OCI-M1 (cell line): ENCODE measurements at regions not wholly inside any gene's neighbourhood (a gene's known extent, or its start where the extent isn't known, plus 50 kb on each side); places are given as distances from the start of the nearest gene placed in this dataset.

Experiments
- DNase-seq: peaks from one replicate; lab custom pipeline; 2025; lab: John Stamatoyannopoulos, UW

DNA sequence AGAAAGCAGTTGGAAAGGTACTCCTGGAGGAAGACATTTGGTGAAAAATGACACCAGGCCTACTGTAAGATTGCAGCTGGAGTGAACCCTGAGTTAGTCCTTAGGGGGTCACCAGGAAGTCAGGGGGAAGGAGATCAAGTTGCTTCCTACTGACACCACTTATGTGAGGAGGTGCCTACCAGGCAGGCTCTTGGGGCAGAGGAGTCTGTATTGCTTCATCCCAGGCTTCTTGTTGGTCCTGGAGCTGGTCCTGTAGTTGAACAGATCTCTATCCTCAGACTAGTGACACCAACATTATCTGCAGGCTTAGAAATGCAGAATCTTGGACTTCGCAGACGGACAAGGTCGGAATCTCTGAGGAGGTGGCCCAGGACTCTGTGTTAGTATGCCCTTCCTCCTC lies 116.0 kb upstream of the ARGLU1 start:
- no peak for DNase-seq

DNA sequence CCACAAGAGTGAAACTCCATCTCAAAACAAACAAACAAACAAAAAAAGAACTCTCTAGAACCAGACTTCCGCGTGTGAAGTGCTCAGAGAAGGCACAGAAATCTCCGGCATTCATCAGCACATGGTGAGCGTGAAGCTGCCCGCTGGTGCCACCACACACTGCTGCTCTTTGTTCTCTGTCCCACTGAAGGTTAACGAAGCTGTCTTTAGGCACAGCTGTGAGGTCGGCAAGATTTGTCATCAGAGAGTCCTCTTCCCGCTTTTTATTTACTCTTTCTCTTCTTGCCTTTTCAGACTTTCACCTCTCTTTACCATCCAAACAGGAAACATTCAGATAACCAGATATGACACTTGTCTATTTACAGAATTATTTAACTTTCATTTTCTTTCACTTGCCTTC lies 115.2 kb upstream of the ARGLU1 start:
- DNase-seq: no peak

DNA sequence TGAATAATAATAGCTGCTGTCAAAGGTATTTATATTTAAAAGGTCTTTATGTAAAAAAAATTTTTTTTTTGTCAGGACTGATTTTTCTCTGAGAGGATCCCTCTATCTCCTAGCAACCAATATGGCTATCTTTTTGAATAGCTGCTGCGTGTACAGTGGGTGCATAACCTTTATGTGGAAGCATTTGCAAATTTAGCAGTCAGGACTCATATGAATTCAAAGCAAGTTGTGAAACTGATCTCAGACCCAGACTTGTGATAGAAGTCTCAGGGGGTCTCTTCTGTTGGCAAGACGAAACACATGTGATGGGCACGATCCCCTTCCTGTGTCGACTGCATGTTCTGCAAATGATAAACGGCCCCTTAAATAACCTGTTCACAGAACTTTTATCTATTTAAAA lies 114.1 kb upstream of the ARGLU1 start:
- DNase-seq: no peak

DNA sequence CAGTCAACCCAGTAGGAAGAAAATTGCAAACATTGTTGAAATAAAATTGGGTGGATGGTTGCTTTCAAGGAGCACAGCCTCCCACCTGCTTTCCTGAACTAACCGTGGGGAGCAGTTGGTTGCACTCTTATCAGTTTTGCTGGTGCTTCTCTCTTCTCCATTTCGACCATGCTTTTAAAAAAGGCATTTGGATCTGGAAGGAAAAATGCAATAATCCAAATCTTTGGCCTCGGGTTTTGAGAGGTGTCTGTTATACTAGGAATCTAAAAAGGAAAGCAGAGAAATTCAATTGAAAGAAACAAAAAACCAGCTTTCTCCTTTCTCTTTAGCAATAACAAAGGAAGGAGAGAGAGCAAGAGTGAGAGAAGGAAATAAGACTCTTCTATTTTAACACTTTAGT lies 113.6 kb upstream of the ARGLU1 start:
- DNase-seq: no peak

DNA sequence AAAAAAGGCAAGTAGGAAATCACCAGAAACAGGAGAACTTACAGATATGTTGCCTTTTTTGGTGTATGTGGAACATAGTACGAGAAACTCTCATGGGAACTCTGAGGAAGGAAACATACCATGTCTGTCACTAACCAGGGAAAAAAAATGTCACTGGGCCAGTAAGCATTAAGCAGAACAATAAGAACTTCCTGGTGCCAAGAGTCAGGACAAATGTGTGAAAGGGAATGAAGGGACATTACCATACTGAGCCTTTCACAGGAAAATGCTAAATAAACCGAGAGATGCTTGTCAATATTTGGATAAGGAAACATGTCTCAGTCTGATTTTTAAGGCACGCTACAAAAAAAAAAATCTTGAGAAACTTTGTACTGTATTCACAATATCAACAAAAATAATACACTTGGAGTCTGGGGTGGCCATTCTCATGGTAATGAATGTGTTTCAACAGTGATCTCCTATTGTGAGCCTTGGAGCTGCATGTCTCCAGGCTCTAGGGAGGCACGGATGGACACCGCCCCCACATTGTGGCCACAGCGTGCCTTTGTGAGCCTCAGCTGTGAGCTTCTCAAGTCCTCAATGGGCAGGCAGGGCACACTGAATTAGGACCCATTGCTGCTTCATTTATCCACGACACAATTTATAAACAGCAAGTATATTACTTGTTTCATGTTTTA lies 113.0 kb upstream of the ARGLU1 start:
- DNase-seq: peak; percentile 48

DNA sequence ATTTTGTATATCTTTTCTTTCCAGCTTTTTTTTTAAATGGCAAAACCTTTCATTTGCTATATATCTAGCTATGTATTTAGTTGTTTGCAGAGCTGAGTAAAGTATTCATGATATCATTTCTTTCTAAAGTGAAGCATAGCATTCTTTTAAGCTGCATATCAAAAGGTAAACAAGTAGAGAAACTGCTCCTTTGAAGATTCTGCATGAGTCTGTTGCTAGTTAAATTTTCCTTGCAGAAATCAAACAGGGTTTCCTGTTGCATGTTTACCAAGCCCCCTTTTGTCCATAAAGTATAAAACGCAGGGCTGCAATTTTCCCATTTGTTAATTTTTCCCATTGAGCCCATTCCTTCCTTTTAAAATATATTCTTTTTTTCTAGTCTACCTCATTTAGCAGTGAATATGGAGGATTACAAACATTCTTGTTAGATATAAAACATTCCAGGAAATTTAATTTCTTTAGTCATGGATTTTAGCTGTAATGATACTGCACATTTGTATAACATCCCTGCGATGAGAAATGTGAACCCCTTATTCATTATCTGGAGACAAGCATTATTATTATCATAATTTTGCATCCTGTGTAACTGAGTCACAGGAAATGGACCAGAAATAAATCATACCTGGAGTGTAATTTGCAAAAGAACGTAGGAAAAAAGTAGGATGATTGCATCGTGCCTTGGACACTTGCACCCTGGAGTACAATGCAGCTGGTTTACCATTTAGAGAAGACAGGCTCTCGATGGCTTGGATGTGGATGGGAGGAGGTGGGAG lies 110.9 kb upstream of the ARGLU1 start:
- DNase-seq: no peak

GRCh38 chr13:106675311-106675710 lies 107.4 kb upstream of the ARGLU1 start:
- DNase-seq: no peak

- no peak for DNase-seq
These were observed 93.0 kb upstream of the ARGLU1 start for GRCh38 chr13:106660746-106661625.

DNA sequence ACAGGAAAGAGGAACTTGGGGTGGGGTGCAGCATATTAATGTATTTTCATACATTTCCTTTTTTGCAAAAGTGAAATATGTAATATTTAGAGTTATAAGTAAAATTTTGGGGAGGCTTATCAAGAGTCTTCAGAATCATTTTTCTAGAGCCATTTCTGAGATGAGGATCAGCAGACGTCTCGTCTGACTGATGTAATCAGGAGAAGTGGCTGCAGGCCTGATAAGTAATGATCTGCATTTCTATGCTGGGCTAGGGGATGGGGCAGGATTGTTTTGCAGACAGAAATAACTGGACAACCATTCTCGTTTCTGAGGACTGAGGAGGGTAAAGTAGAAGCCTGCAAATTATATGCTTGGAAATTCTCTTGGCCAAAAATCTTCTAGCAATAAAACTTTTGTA lies 89.2 kb upstream of the ARGLU1 start:
- DNase-seq: no peak

- no peak for DNase-seq
These were observed 88.2 kb upstream of the ARGLU1 start for GRCh38 chr13:106656186-106656585.

GRCh38 chr13:106651442-106651841 lies 83.5 kb upstream of the ARGLU1 start:
- no peak for DNase-seq

DNA sequence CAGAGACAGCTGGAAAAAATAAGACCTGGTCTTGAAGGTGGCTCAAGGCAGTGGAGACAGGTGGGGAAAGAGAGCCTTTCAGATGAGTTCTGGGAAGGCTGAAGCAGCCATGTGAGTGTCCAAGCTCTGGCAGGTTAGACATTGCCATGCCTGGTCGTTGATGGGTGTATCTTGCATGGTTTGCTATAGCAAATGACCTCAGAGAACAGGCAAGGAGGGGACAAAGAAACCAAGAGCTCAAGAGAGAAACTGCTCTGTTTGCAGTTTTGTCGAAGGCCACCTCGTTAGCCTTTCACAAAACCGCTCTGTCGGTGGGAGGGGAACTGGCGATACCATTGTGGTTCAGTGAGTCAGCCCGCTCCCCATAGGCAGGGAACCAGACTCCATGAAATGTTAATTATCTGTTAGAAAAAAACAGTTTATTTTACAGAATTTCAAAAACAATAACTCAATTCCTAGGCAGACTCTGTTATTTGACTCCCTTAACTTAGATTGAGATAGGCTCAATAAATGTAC lies 82.8 kb upstream of the ARGLU1 start:
- no peak for DNase-seq

DNA sequence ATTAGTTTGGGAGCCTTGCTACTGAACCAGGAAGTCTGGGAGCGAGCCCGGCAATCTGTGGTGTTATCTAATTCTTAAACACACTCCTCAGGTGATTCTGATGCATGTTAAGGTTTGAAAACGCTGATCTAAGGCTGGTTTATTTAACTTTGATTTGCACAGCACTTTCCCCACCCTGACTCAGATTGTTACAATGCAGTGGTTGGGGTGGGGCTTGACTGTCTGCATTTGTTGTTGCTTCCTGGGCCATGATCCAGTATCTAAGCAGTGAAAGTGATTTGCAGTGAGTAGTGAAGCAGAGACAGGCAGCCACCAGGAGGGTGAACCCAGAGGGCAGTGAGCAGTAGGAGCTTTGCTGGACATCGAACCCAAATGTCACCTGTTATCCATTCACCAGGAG lies 81.6 kb upstream of the ARGLU1 start:
- DNase-seq: no peak

DNA sequence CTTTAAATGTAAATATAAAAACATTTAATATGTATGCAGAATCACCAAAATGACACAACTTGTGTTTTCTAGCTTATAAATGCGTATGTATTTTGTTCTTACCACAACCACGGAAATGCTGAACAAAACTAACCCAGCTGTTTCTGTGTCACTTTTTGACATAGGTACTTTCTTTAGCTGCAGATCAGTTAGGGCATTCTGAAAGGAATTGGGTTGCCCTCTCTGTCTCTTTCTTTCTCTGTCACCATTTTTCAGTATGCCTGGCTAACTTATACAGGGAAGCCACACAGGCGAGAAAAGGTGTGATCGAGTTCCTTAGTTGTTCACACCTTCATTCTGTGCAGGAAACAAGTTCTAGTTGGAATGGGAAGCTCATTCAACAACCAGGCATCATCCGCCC lies 72.6 kb upstream of the ARGLU1 start:
- DNase-seq: no peak

DNA sequence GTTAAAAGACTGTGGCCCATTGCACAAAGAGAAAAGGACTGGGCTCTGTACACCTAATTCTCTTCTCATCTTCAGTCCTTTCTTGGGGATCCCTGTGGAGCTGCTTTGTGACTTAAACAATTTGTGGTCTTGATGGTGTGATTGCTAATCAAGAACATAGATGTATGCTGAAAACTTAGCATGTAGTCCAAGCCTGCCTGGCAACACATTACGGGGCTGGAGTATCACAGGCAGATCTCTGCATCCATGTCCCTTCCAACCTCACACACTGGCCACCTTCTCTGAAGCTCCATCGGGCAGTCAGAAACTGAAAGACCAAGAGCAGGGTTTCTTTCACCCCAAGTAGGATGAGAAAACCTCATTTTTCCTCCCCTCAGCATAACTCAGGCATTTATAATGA lies 69.6 kb upstream of the ARGLU1 start:
- no peak for DNase-seq

- no peak for DNase-seq
These were observed 68.6 kb upstream of the ARGLU1 start for GRCh38 chr13:106636492-106636891.

DNA sequence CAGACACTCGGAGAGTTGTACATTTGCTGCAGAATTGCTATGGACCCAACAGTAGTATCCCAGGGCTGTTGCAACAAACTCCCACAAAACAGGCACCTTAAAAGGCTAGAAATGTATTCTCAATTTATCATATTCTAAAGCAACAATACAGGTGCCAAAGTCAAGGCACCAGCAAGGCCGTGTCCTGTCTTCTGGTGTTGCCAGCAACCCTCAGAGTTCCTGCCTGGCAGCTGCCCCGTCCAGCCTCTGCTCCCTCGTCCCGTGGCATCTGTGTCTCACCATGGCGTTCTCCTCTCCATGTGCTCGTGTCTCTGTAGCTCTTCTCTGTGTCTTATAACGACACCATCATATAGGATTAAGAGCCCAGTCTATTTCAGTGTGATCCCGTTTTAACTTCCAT lies 67.7 kb upstream of the ARGLU1 start:
- DNase-seq: no peak

DNA sequence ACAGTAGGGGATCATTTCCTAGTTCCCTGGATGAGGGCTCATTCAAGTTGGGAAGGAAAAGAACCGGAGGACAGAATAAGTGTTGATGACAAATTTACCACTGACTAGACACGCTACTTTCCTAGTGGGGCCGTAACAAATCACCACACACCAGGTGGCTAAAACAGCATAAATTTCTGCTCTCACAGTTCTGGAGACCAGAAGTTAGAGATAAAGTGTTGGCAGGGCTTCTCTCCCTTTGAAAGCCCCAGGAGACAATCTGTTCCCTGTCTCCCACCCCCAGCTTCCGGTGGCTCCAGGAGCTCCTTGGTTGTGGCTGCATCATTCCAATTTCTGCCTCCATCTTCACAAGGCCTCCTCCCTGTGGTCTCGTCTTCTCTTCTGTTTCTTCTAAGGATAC lies 65.4 kb upstream of the ARGLU1 start:
- DNase-seq: no peak

- DNase-seq: peak; percentile 36
These were observed 62.7 kb upstream of the ARGLU1 start for GRCh38 chr13:106630650-106631049.

DNA sequence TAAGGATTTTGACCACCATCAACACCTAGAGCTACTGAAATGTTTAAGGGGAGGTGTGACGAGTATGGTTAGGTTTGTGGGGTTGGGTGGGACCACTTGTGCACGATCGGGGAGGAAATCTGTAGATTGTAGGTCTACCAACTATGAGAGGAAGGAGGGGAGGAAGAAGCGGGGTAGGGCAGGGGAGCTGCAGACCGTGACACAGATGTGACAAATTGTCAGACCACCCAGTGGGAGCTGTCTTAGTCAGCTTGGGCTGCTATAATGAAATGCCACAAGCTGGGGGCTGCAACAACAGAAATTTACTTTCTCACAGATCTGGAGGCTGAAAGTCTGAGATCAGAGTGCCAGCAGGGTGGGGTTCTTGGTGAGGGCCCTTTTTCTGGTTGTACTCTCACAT lies 62.2 kb upstream of the ARGLU1 start:
- DNase-seq: no peak

DNA sequence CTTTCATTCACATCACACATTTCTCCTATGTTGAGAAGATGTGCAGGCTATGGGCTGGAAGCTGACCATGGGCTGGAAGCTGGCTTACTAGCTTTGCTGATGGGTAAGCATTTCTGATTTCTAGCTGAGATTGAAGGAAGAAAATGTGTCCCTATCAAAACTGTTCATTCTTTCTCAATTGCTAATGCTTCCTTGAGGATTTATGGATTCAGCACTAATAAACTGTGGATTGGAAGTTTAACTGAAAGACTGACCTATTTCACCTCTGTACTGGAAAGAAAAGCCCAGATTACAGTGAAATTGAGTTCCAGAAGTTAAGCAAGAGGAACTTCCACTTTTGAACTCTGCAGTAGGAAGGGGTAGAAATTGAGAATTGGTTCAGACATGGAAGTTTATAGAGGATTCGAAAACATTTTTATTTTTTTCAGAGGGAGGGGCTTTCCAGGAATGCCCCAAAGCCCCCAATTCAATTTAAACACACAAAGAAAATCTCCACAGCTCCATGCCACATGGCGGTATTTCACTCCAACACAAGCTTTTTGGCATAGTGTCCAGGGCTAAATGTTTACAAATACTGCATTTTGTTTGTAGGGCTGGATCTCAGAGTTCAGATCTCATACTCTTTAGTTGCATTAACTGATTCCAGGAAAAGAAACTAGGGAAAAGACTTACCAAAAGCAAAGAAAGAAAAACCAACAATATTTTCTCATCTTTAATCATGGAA lies 61.2 kb upstream of the ARGLU1 start:
- DNase-seq: no peak

DNA sequence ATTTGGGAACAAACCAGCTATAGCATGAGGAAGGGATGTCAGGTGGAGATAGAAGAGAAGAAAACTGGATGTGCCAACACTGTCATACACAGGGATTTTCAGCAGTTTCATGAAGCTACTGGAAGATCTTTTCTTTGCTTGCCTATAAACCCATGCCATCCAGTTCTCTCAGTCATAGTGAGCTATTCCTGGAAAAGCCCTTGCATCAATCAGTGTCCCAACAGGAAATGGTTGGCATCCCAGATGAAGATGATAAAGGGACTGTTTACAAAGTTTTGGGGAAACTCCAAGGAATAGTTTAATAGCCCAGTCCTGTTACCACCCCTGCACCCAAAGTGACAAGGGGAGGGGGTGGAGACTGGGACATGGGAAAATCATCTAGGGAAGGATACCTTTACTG lies 58.5 kb upstream of the ARGLU1 start:
- DNase-seq: no peak
